Effector memory CD8-positive, alpha-beta T cell (primary cell): ENCODE measurements at regions not wholly inside any gene's neighbourhood (a gene's known extent, or its start where the extent isn't known, plus 50 kb on each side); places are given as distances from the start of the nearest gene placed in this dataset.

Experiments
- ATAC-seq: fragments of 150-1000 bp; cut with Tn5 transposase; replicated peaks from 2 replicates; pipeline ENCODE4 v1.10.0; 2021; ENCODE audit warnings: mild to moderate bottlenecking, moderate library complexity
- DNase-seq, 3 experiments: peaks; one replicate each; pipeline ENCODE4 v3.0.0; 2021
- H3K27ac Mint-ChIP-seq, 2 donors: one replicate each; pipeline ENCODE4 v1.8.0; 2022; ENCODE audit warnings: mild to moderate bottlenecking in 2 of 2, mixed read lengths in 2 of 2, moderate library complexity in 2 of 2
- H3K27me3 Mint-ChIP-seq, 2 donors: one replicate each; pipeline ENCODE4 v1.8.0; 2022; ENCODE audit warnings: mixed read lengths in 2 of 2
- H3K36me3 Mint-ChIP-seq: one replicate; pipeline ENCODE4 v1.8.0; 2022; ENCODE audit warnings: mild to moderate bottlenecking, moderate library complexity, mixed read lengths; ENCODE audit not compliant: insufficient read depth
- H3K4me1 Mint-ChIP-seq, 2 donors: one replicate each; pipeline ENCODE4 v1.8.0; 2022; ENCODE audit warnings: low read depth in 2 of 2, mixed read lengths in 2 of 2
- H3K4me3 Mint-ChIP-seq, 2 donors: one replicate each; pipeline ENCODE4 v1.8.0; 2022; ENCODE audit warnings: mild to moderate bottlenecking in 2 of 2, mixed read lengths in 2 of 2, moderate library complexity in 2 of 2
- H3K9me3 Mint-ChIP-seq, 2 donors: one replicate each; pipeline ENCODE4 v1.8.0; 2022; ENCODE audit warnings: mixed read lengths in 2 of 2

DNA sequence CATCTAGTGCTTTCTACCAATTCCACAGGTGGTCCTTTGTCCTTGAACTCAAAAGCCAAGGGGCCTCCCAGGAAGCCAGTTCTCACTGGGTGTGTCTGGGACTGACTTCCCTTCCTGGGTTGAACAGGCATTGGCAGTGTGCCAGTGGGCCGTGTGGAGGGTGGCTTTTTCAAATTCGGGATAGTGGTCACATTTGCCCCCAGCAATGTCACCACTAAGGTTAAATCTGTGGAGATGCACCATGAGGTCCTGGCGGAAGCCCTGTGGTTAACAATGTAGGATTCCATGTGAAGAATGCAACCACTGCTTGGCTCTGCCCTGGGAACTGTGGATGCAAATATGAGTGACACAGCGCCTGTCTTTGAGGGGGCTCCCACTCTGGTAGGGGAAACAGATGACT, 53.2 kb upstream of the MTNR1B start:
- H3K4me3 Mint-ChIP-seq: no peak overlapping the region
- no peak overlapping the region for H3K27ac Mint-ChIP-seq
- no peaks in the 10 kb centered on the region for H3K4me1 Mint-ChIP-seq
- H3K27me3 Mint-ChIP-seq: no peaks in the 10 kb centered on the region
- ATAC-seq (no peak), DNase-seq (no peak)
- no peaks in the 10 kb centered on the region for H3K36me3 Mint-ChIP-seq
- H3K9me3 Mint-ChIP-seq: peaks cover 0 to 1% of the 10 kb centered on the region in 2 donors

DNA sequence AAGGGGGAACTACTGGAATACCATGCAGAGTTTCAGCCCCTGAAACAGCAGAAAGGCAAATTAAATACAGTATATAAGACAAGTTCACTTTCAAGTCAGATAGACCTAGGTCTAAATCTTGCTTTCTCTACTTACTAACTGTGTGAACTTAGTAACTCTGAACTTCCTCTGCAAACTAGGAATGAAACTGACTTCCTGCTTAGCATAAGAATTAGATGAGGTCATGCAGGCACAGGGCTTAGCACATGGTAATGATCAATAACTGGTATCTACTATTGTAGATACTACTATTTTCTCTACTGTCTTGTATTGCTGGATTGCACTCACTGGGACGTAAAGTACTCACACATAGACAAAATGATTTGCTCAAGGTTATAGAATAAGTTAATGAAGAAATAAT, 51.5 kb upstream of the MTNR1B start:
- Mint-ChIP-seq H3K4me3 (no peak overlapping the region), H3K36me3 (no peaks in the 10 kb centered on the region), H3K27me3 (no peaks in the 10 kb centered on the region), H3K9me3 (peaks cover 0 to 3% of the 10 kb centered on the region in 2 donors), H3K27ac (no peak overlapping the region), H3K4me1 (no peaks in the 10 kb centered on the region)
- ATAC-seq: no peak
- DNase-seq: no peak

DNA sequence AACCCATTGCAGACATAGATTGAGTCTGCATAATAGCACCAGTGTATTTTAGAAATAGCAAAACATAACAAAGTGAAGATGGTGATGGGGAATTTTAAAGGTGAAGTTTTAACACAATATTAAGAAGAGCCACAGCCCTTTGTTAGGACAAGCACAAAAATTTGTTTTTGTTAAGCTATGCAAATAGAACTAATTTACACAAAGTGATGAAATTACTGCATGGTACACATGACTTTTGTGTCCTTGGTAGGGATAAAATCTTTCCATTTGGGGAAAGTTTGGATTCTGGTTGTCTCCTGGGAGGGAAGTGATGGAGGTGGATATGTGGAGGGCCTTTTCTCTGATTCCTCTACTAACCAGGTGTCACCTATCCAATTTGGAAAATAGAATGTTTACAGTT, 50.4 kb upstream of the MTNR1B start:
- H3K27me3 Mint-ChIP-seq: no peaks in the 10 kb centered on the region
- DNase-seq (no peak), ATAC-seq (no peak)
- H3K4me3 Mint-ChIP-seq: no peak overlapping the region
- peaks cover 0 to 3% of the 10 kb centered on the region in 2 donors for H3K9me3 Mint-ChIP-seq
- no peak overlapping the region for H3K27ac Mint-ChIP-seq
- H3K4me1 Mint-ChIP-seq: no peaks in the 10 kb centered on the region
- H3K36me3 Mint-ChIP-seq: no peaks in the 10 kb centered on the region
